HG03135 (cell line): ENCODE measurements at regions not wholly inside any gene's neighbourhood (a gene's known extent, or its start where the extent isn't known, plus 50 kb on each side); places are given as distances from the start of the nearest gene placed in this dataset.

Source experiments
- ATAC-seq: cut with Tn5 transposase; IDR thresholded peaks from one replicate; pipeline ENCODE4 v1.9.1; 2021; ENCODE audit warnings: mild to moderate bottlenecking, moderate library complexity; ENCODE audit not compliant: unreplicated experiment

DNA sequence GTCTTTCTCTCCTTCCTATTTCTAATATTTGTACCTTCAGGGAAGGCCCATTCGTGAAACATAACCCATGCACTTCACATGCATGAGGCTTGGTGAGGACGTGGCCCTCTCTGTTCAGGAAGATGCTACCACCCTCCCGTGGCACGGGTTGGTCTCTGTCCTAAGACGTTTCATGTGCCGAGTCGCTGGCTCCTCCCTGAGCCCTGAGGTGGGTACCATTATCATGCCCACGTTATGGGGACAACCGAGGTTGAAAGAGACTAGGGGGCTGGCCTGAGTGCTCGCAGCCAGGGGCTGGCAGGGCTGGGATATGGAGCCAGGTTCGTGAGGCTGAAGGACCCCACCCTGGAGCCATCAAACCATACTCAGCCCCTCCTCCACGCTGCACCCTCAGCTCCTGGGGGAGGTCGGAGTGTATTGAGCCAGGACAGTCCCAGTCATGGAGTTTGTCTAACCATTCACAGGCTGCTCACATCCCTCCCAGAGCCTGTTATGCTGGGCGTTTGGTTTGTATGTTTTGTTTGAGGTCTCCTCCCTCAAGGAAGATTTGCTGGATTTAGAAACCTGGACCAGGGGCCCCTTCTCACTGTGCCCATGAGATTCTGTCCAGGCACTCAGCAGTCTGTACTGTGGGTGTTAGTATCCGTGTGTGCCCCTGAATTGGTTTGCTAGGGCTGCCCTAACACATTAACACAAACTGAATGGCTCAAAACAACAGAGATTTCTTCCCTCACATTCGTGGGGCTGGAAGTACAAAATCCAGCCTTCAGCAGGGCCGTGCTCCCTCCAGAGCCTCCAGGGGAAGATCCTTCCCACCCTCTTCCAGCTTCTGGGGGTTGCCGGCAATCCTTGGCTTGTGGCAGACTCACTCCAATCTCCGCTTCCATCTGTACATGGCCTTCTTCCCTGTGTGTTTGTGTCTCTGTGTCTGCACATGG lies 88.3 kb downstream of the ANKRD60 start:
- ATAC-seq: no peak

DNA sequence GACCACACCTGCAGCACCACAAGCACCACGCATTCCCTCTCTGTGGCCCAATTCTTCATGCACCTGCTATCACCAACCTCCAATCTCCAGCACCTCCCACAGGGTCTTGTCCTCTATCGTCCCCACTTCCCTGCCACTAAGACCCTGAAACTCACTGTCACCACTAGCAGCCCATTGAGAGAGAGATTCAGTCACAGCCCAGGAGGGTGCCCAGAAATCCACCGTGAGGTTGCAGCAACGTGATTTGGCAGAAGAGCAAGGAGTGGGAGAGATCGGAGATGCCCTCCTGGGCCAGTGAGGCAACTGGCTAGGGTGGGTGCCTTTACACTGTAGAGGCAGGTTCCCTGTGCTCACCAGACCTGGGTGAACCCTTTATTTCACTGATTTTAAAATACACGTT lies 90.1 kb downstream of the ANKRD60 start:
- ATAC-seq: no peak

DNA sequence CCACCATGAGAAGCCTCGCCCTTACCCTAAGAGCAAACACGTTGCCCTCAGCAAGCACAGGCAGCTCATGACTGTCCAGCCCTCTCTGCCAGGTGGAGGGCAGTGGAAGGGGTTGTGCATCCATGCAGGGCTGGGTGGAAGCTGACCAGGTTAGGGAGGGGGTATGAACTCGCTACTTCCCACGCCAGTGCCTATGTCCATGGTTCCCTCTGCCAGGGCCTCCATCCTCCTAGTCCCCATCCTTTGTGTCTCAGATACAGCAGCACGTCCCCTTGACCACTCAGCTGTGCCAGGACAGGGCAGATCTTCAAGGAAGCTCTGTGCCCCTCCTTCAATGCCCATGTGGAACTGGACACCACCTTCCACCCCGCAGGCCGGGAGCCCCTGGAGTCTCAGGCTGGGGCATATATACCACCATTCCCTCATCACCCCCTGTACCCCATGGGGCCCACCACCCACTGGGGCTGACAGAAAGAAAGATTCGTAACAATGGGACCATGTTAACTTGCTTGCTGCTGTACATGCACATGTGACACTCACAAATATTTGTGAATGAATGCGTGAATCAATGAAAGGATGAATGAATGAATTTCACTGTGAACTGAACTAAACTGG lies 90.7 kb downstream of the ANKRD60 start:
- ATAC-seq: no peak

DNA sequence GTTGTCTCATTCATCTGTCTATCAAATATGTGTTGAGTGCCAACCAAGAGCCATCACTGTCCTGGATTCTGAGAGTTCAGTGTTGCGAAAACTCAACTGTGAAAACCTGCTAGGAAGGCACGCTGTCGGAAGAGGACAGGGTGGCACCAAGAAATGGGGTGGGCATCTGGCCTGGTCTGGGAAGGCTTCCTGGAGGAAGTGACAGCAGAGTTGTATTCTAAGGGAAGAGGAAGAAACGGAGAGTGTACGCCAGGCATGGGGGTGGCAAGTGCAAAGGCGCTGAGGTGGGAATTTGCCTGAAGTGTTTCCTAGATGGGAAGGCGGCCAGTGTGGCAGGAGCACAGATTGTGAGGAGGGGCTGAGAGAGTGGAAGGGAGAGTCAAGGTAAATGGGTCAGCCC lies 91.2 kb downstream of the ANKRD60 start:
- ATAC-seq: no peak

DNA sequence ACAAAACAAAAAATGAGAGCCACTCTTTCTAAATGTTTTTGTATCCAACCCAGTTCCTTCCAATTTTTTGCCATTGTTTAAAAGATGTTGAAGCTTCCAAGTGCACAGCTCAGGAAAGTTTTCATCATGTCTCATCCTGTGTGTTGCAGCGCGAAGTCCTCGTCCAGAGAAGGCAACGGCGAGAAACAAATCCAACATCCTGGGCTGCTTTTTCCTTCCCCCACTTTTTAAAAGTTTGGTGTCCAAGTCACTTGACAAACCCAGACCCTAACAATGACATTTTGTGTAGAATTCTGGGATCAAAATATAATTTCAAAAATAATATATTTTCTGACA lies 92.3 kb downstream of the ANKRD60 start:
- ATAC-seq: no peak

DNA sequence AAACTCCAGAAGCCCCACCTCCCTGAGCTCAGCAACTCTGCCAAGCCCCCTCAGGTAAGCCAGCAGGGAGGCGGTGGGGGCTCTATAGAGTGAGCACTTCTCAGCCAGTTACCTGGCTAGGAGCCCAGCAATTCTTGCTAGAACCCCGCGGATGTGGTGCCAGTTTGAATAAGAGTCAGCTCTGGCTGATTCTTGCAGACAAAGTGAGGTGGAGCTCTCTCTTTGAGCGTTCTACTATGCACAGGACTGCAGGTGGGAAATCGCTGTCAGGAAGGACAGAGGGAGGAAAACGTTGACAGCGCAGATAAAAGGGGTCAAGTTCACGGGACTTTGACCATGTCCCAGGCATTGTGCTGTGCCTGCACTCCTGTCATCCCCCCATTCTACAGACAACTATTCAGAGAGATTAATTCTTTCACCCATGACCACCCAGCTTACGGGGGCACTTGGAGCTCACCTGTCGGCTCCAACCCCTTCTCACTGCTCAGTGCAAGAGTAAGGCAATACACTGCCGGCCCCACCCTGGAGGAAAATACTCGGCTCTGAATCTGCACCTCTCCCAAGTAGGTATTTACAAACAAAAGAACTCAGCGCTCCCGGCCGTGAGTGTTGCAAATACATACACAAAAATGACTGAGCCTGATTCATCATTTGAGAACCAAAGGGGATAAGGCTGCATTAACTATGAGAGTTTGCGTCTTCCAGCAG lies 92.9 kb downstream of the ANKRD60 start:
- ATAC-seq: no peak

DNA sequence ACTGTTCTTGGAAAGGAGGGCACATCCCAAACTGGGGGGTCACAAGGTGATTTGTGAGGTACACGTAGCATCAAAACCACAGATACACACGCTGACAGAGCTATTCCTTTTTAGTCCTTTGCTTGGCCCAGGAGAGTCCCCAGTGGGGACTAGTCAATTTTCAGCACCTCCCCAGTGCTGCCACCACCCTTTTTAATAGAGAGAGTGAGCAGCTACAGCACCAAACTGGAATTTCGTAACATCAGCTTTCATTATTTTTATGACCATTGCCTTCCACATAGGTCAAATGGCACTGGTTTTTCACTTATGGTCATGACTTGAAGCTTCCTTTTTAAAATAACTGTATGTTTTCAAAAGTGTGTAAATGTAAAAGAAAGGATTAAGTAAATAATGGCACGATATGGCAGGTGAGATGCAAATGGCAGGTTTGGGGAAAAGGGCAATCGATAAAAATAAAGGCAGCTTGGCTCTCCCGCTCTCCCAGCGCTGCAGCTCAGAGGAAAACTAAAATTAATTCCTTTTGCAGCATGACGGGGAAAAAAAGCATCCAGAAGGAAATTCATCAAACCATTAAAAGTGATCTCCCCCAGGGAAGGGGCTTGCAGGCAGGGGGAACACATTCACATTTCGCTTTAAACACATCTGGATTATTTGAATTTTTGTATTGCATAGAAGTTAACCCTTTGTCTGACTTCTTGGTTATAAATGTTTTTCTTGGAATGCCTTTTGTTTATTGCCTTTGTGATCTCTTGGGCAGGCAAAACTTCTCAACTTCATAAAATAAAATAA lies 95.2 kb downstream of the ANKRD60 start:
- no peak for ATAC-seq

DNA sequence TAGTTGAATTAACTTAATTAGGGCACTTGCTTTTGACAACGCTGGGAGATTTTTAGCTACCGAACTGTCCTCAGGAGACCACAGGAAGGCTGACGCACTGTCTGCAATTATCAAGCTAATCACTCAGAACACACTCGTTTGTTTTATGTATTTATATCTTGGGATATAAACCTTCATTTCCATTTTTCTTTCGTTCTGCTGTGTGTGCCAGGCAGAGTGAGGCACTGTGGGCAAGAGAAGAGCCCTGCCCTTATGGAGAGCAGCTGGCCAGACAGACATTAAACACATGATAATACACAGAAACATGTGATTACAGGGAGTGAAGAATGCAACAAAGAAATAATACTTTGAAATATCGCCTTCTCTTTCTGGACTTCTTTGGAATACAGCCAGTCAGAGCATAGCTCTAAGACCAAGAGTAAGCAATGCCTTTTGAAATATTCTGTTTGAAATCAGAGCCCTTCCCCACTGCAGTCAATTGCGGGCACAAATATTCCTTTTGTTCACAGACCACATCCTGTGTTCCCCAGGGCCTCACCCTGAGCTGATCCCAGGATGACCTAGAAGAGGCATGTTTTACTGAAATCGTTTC lies 96.8 kb downstream of the ANKRD60 start:
- no peak for ATAC-seq

DNA sequence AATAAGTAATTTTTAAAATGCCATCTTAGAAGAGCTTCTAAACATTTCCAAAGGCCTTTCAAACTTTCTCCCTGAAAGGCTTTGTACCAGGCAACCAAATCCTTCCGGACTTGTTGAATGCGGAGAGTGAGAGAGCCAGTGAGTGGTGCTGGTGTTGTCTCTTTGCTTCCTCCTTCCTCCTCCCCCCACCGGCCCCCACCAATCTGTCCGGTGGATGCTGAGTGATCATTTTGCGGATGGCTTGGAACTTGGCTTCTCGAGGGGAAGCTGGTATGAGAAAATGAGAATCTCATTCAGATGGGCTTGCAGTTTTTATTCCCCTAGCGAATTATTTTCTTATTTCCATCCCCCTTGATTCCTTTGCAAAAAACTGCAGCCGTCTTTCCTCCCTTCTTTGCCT lies 97.3 kb downstream of the ANKRD60 start:
- no peak for ATAC-seq

DNA sequence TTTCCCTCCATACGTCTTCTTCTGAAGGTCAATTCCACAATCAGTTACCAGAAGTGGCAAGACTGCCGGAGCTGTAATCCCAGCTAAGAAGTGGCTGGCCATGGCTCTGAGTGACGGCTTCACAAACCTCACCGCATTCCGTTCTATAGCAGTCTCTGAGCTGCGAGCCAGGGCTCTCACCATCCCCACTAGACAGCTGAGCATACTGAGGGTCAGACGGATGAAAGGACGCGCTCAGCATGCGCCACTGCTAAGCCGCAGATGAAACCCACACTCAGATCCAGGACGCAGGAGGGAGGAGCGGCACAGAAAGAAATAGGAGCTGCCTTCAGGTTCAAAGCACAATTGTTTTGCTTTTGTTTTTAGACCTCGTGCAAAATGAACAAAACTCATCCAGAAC lies 97.9 kb downstream of the ANKRD60 start:
- ATAC-seq: no peak

DNA sequence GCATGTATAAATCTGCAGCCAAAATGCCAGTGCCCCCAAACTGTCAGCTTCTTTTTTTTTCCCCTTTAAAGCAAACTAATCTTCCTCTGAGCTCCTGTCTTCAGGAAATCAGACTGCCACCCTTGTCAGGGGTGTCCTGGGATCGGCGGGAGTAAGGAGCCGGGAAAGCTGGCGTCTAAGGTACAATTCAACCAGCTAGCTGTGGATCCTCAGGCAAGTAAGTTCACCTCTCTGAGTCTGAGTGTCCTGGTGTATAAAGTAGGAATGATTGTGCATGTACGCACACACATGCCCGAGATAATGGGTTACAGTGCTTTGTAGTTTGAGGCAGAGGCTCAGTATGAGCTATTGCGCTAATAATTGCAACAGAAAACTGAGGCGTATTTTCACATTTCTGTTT lies 98.3 kb downstream of the ANKRD60 start:
- ATAC-seq: no peak

DNA sequence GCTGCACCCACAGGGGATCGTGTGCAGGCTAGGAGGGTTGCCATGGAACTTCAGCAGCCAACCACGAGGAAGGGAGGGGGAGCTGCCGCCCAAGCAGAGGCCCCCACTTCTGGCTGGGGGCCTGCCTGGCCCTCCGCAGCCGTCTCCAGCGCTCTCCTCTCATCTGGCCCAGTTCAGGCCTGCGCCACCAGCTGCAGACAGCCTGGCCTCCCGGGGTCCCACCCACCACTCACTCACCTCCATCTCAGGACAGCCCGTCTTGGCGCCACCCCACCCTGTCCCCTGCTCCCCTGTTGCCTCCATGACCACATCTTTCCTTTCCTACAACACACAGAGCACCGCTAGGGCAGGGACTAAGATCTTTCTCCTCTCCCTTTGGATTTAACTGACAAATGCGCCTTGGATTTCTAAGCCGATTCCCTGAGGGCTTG lies 98.7 kb downstream of the ANKRD60 start:
- ATAC-seq: no peak

DNA sequence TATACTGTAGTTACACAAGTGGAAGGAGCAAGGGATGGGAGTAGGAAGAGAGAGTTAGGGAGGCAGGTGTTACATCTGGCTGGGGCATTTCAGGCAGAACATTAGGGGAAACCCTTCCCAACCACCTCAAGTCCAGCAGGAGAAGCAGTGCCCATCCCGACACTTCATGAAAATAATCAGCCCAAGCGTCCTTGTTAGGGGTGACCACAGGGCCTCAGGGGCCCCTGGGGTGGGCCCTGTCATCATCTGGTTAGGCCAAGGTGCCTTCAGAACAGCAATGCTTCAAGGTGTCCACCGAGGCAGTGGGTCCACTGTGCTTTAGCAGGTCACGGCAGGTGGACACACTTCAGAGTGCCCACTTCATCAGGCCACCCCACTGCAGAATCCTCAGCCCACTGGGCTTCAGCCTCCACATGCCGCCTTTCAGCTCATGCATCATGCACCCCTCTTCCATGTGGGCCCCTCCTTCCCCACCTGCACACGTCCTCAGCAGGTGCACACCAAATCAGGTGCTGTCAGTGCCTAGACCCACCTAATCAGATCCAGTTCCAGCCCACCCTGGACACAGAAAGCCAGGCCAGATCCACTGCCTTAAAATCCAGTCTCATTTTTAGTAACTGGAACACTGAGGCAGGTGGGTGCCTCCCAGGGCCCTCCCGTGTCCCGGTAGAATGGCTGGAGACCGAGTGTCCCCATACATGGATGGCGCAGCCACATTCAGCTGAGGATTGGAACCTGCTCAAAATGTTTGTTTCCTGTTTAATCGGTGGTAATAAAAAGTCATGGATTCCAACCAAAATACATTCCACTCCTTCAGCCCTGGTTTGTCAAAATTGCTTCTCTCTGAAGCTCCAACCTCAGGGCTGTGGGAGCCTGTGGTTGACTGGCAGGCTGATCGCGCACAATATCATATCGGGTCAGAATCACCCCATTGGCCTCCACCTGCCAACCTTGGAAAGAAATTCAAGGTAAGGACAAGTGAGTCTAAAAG lies 99.5 kb downstream of the ANKRD60 start:
- no peak for ATAC-seq

DNA sequence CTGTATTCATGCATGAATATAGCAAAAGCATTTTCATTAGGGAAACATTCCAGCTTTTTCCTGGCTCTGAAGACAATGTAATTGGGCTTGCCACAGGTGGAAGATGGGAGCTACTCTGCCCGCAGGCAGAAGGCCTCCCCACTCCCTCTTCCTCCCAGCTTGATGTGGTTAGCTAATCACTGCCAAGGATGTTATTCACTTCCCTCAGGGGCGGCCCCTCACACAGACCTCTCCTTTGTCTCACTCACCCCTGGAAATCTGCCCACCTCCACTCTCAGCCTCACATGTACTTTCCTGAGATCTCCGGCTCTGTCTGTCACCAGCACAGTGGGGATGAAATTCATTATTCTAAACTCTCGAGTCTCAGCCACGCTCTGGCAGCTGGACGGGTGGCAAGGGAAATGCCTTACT lies 100.7 kb downstream of the ANKRD60 start:
- ATAC-seq: no peak

DNA sequence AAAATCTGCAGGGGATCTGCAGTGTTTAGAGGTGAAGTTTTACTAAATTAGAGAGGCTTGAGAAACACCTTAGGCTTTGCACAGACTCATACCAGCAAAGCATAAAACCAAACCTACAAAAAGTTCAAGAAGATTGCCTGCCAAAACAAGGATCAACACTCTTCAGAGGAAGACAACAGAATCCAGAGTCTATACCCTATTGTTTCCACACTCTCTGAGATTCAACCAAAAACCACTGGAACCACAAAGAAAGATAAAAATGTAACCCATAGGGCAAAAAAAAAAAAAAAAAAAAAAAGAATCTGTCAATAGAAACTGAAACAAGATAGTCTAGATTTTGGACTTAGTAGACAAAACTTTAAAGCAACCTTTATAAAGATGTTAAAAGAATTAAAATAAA lies 102.7 kb downstream of the ANKRD60 start:
- no peak for ATAC-seq

DNA sequence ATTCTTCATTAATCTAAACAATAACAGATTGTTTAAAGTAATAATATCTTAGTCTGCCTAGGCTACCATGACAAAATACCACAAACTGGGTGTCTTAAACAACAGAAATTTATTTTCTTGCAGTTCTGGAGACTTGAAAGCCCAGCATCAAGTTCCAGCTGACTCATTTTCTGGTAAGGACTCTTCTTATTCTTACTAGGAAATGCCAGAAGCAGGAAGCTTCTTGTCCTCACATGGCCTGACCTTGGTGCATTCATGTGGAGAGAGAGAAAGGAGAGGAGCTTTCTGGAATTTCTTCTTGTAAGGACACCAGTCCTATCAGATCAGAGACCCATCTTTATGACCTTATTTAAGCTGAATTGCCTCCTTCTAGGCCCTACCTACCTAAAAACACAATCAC lies 110.5 kb downstream of the ANKRD60 start:
- no peak for ATAC-seq

DNA sequence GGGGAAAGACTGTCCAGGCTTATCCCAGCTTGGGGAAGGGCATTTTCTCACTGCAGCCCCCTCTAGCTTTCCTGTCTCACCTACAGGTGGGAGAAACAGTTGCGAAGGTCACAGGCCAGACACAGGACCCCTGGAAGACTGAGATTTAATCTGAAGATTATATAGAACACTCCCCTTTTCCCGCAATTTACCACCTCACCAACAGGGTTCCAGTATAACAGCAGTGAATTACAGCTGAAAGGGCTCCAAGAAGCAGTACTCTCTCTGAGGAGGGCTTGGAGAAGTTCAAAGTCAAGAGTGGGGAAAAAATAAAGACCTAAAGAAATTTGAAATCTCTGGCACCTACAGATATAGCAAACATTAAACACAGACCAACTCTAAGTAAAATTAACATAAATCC lies 111.9 kb downstream of the ANKRD60 start:
- no peak for ATAC-seq

DNA sequence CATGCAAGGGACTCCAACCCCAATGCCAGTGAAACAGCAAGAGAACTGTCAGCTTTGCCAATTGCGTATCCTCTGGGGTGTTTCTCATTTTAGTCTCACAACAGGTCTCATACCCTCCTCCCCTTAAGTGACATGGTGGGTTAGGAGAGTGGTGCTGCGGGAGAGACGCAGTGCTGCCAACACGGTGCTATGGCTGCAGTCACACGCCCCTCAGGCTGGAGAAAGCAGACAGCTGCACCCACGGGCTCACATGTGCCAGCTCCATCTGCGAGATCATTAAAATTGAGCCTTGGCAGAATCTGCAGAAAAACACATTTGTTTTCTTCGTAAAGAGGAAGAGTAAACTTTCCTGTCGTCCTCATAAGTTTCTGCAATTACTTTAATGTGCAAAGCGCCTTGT lies 114.7 kb downstream of the ANKRD60 start:
- no peak for ATAC-seq

DNA sequence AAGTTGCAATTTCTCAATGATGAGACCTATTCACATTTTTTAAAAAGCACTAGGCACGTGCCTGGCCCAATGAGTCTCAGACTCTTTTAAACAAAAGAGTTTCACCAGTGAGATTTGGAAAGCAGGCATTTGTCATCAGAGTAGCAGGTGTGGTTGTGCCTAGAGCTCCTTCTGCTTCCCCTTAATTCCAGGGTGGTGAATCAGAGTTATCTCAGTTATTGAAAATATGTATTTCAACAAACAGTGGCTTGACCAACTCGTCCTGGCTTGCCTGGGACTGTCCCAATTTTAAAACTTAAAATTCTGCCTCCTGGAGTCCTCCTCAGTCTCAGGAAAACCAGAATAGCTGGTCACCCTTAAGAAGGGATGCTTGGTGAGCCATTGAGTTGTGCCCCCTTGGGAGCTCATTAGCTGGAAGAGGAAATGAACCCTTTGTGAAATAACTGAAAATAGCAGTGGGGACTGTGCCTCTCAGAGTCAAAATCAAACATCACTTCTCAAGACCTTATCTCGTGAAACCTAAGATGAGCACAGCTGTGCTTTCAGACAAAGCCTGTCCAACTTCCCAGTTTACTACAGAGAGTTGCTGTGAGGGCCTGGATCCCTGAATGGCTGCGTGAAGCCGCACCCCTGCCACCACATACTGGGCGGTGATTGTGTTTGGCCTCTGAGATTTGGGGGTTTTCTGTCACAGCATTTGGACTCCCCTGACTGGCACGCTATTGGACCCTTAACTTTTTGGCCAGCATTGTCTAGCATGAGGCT lies 116.3 kb downstream of the ANKRD60 start:
- no peak for ATAC-seq
